ENCODE measurements at regions not wholly inside any gene's neighbourhood (a gene's known extent, or its start where the extent isn't known, plus 50 kb on each side); places are given as distances from the start of the nearest gene placed in this dataset.
"Not testable (repeated sequence)": the region's sequence is repeated elsewhere in the genome, so short reads cannot be mapped to it uniquely, and the experiment has no call there.

DNA sequence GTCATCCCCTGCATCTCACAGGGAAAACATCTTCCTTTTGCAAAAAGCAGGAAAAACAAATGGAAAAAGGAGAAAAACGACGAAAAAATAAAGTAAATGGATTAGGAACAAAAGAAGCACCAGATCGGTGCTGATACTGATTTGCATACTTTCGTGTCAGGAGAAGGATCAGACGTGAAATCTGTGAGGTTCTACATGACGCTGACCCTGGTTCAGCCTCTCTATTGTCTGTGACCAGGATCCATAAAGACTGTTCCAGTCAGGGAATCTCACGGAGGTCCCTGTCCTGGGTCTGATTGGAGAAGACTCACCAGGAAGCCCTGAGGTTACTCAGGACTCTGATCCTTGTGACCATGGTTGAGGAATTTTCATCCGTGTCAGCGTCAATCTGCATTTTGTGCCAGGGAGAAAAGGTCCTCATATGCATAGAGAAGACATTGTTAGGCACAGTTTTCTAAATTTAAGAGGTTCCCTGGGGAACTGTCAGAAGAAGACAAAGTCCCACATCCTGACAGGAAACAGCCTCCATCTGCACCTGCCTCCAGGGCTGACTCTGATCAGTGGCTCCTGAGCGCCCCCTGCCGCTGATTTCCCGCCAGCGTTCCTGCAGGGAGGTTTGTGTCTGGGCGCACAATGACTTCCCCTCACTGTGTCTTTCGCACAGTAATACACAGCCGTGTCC, 808.2 kb downstream of the TMEM121 start:
- not testable (repeated sequence) for H2AFZ ChIP-seq (ENCODE audit: low read depth, low read length)

DNA sequence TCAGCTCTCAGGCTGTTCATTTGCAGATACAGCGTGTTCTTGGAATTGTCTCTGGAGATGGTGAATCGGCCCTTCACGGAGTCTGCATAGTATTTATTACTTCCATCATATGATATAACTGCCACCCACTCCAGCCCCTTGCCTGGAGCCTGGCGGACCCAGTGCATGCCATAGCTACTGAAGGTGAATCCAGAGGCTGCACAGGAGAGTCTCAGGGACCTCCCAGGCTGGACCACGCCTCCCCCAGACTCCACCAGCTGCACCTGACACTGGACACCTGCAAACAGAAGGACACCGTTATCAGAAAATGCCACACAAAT, 808.7 kb downstream of the TMEM121 start:
- H3K4me1 ChIP-seq (ENCODE audit: insufficient read depth, low read length); H3K27me3 ChIP-seq (ENCODE audit: insufficient read depth, low read length); H3K4me3 ChIP-seq (ENCODE audit: low read length); H2AFZ ChIP-seq (ENCODE audit: low read depth, low read length); H3K36me3 ChIP-seq (ENCODE audit: insufficient read depth, low read length); H3K9me3 ChIP-seq (ENCODE audit: low read length): not testable (repeated sequence)

More for the DNA sequence above, 808.2 kb downstream of the TMEM121 start:
- not testable (repeated sequence) for H3K27me3 ChIP-seq (ENCODE audit: insufficient read depth, low read length); H3K4me1 ChIP-seq (ENCODE audit: insufficient read depth, low read length); H3K4me3 ChIP-seq (ENCODE audit: low read length); H3K9me3 ChIP-seq (ENCODE audit: low read length); H3K36me3 ChIP-seq (ENCODE audit: insufficient read depth, low read length)

DNA sequence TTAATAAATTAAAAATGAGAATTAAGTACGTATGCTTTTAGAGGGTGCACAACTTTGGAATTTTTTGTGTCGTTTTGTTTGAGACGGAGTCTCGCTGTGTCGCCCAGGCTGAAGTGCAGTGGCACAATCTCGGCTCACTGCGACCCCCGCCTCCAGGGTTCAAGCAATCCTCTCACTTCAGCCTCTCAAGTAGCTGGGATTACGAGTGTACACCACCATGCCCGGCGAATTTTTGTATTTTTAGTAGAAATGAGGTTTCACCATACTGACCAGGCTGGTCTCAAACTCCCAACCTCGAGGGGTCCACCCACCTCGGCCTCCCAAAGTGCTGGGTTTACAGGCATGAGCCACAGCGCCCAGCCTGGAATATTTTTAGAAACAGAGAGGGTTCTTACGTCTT, 812.4 kb downstream of the TMEM121 start:
- not testable (repeated sequence) for H3K27me3 ChIP-seq (ENCODE audit: insufficient read depth, low read length); H3K4me1 ChIP-seq (ENCODE audit: insufficient read depth, low read length); H3K9me3 ChIP-seq (ENCODE audit: low read length); H3K36me3 ChIP-seq (ENCODE audit: insufficient read depth, low read length); H3K4me3 ChIP-seq (ENCODE audit: low read length); H2AFZ ChIP-seq (ENCODE audit: low read depth, low read length)

DNA sequence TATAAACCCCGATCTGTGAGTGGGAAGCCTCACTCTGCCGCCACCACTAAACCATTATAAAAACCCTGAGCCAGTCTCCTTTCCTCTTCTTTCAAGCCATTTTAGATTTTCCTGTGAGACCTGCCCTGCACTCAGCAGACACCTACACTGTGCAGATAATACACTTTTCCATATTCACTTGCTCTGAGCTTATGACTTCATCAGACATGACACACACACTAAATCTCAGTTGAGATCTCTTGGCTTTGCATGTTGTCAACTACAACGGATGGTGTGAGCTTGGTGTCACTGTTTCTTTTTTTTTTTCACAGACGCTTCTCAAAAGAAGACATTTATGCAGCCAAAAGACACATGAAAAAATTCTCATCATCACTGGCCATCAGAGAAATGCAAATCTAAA, 814.3 kb downstream of the TMEM121 start:
- not testable (repeated sequence) for H2AFZ ChIP-seq (ENCODE audit: low read depth, low read length); H3K4me3 ChIP-seq (ENCODE audit: low read length); H3K27me3 ChIP-seq (ENCODE audit: insufficient read depth, low read length); H3K9me3 ChIP-seq (ENCODE audit: low read length); H3K36me3 ChIP-seq (ENCODE audit: insufficient read depth, low read length); H3K4me1 ChIP-seq (ENCODE audit: insufficient read depth, low read length)

DNA sequence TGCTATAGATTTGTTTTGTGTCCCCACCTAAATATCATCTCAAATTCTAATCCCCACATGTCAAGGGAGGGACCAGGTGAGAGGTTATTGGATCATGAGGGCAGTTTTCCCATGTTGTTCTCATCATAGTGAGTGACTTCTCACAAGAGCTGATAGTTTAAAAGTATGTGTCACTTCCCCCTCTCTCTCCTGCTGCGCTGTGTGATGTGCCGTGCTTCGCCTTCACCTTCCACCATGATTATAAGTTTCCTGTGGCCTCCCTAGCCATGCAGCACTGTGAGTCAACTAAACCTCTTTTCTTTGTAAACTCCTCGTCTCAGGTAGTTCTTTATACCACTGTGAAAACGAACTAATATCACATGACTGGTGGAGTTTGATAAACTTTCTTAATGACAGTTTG, 814.8 kb downstream of the TMEM121 start:
- not testable (repeated sequence) for H3K4me1 ChIP-seq (ENCODE audit: insufficient read depth, low read length); H3K4me3 ChIP-seq (ENCODE audit: low read length); H3K9me3 ChIP-seq (ENCODE audit: low read length); H3K27me3 ChIP-seq (ENCODE audit: insufficient read depth, low read length); H2AFZ ChIP-seq (ENCODE audit: low read depth, low read length); H3K36me3 ChIP-seq (ENCODE audit: insufficient read depth, low read length)

DNA sequence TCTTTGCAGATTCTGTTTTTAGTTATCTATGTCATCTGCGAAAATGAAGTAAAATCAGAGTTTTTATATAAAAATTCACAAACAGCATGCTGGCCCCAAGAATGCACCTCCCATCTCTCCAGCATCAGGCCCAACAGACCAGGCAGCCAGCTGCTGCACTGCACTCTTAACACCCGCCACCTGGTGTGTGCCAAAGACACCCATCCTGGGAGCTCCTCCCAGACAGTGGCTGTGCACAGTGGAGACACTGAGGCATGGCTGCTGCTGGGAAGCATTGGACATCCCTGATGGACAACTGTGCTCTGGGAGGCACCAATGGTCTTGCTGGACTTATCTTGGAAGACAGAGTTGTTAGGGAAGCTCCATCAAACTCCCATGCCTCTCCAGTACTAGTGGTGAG, 817.2 kb downstream of the TMEM121 start:
- Histone ChIP-seq H3K36me3 (ENCODE audit: insufficient read depth, low read length) (no peaks in the 10 kb centered on the region), H3K9me3 (ENCODE audit: low read length) (no peaks in the 10 kb centered on the region), H3K4me1 (ENCODE audit: insufficient read depth, low read length) (no peaks in the 10 kb centered on the region), H3K4me3 (ENCODE audit: low read length) (no peak overlapping the region), H3K27me3 (ENCODE audit: insufficient read depth, low read length) (peaks cover 4% of the 10 kb centered on the region), H2AFZ (ENCODE audit: low read depth, low read length) (no peak overlapping the region)

DNA sequence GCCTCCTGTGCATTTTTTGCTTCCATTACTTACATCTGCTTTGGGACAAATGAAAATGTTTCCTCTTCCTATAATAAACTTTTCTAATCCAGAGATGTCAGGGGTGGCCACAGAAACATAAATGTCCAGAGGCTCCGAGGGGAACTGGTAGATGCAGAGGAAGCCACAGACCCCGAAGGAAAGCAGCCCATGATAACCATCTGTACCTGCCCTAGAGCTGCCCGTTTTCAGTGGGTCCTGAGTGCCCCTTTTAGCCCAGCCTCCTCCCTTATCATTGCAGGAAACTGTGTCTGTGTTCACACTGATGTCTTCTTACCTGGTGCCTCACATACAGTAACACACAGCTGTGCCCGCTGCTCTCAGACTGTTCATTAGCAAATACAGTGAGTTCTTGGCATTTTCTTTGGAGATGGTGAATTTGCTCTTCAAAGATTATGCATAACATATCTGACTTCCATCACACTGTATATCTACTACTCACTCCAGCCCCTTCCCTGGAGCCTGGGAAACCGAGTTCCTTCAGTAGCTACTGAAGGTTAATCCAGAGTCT, 817.8 kb downstream of the TMEM121 start:
- not testable (repeated sequence) for H2AFZ ChIP-seq (ENCODE audit: low read depth, low read length); H3K9me3 ChIP-seq (ENCODE audit: low read length); H3K4me3 ChIP-seq (ENCODE audit: low read length); H3K4me1 ChIP-seq (ENCODE audit: insufficient read depth, low read length); H3K36me3 ChIP-seq (ENCODE audit: insufficient read depth, low read length); H3K27me3 ChIP-seq (ENCODE audit: insufficient read depth, low read length)

DNA sequence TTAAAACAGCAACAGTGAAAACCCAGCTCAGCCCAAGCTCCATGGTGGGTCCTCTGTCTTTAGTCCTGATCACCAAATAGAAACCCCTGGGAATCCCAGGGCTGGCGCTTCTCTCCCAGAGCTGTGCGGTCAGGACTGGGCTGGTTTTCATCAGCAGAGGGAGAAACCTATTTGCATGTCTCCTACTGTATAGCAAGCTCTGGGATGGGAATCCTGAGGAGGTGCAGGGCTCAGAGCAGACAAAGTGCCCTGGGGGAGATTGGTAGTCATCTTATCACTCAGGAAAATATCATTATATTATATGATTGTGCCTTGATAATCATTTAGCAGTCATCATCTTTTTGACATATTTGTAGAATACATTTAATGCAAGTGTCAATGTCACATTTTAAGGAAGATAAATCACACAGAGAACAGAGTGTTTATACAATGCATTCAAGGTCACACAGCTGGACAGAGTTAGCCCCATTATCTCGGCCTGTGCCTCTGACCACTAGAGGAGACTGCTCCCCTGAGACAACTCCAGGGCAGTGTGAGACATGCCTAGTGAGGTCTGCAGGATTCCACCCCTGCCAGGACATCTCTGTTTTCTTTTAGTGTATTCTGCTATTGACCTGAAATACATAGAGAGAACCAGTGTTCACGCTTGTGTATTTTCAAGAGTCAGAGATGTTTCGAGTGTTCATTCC, 818.6 kb downstream of the TMEM121 start:
- not testable (repeated sequence) for H3K4me1 ChIP-seq (ENCODE audit: insufficient read depth, low read length); H3K9me3 ChIP-seq (ENCODE audit: low read length); H3K36me3 ChIP-seq (ENCODE audit: insufficient read depth, low read length); H3K27me3 ChIP-seq (ENCODE audit: insufficient read depth, low read length); H3K4me3 ChIP-seq (ENCODE audit: low read length); H2AFZ ChIP-seq (ENCODE audit: low read depth, low read length)

DNA sequence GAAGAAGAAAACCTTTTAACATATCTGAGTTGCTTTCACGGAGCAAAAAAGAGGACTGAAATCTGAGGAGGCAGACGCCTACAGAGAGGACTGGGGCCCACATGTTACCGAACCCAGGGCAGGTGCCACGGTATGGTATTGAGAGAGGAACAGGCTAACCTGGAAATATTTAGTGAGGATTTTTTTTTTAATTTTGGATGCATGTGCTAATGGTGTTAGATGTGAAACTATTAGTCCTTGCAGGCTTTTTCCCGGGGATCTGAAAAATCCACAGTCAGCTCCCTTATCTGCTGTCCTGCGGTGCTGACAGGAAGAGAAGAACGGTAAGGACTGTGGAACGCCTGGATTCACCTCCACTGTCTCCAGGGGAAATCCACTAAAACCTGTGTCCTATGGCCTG, 819.7 kb downstream of the TMEM121 start:
- no peaks in the 10 kb centered on the region for H3K9me3 ChIP-seq (ENCODE audit: low read length)
- H3K36me3 ChIP-seq (ENCODE audit: insufficient read depth, low read length) = no peaks in the 10 kb centered on the region
- no peaks in the 10 kb centered on the region for H3K4me1 ChIP-seq (ENCODE audit: insufficient read depth, low read length)
- H3K27me3 ChIP-seq (ENCODE audit: insufficient read depth, low read length) = no peaks in the 10 kb centered on the region
- no peak overlapping the region for H3K4me3 ChIP-seq (ENCODE audit: low read length)
- H2AFZ ChIP-seq (ENCODE audit: low read depth, low read length) = no peak overlapping the region

DNA sequence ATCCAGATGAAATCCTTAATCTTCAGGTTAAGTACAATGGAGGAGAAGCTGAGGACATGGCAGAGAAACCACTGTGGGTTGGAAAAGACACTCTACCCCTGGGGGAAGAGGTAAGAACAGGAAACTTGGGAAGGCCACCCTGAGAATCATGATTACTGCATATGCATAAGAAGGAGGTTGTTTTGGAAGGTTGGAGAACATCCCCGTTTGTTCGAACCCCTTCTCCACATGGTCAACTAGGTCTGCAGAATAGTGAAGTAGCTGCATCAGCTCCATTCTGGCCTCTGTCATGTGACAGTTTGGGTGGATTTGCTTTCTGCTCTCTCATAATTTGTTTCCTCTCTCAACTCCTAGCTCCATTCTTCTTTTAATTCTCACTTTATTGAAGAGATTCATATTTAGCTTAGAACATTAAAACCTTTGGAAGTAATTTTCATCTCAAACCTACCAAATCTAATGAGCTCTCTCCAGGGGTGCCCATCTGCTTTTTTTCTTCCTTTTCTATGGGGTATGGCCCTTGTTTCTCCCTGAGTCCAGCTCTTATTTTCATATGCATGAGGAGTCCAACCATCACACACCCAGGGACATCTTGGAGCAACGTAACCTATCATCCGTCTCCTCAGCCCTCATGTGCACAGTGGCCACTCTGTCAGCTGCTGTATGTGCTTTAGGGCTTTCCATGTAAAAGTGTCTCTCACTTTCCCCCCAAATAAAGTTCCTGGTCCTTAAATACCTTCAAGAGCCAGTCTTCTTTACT, 820.3 kb downstream of the TMEM121 start:
- H3K4me1 ChIP-seq (ENCODE audit: insufficient read depth, low read length) = no peaks in the 10 kb centered on the region
- no peak overlapping the region for H3K4me3 ChIP-seq (ENCODE audit: low read length)
- no peaks in the 10 kb centered on the region for H3K36me3 ChIP-seq (ENCODE audit: insufficient read depth, low read length)
- H3K27me3 ChIP-seq (ENCODE audit: insufficient read depth, low read length) = no peaks in the 10 kb centered on the region
- no peak overlapping the region for H2AFZ ChIP-seq (ENCODE audit: low read depth, low read length)
- no peaks in the 10 kb centered on the region for H3K9me3 ChIP-seq (ENCODE audit: low read length)

DNA sequence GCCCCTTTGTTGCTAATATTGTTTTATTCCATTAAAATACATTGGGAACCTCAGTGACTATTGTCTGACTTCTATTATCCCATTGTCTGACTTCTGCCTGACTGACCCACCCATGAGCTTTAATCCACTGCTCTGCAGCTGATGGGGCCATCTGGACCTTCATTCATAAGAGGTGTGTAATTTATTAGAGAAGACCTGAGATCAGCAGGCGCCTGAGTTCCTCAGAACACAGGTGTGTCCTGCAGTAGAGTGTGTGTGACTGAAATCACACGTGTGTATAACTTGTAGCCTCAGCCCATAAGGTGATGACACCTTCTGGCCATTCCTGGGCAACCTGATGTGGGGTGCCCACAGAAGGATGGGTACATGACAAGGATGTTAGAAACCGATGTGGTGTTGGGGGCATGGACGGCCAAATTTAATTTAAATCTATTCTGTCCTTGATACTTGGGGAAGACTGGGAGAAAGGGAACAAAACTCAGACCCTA, 821.0 kb downstream of the TMEM121 start:
- H3K4me1 ChIP-seq (ENCODE audit: insufficient read depth, low read length) = no peaks in the 10 kb centered on the region
- no peaks in the 10 kb centered on the region for H3K27me3 ChIP-seq (ENCODE audit: insufficient read depth, low read length)
- no peaks in the 10 kb centered on the region for H3K36me3 ChIP-seq (ENCODE audit: insufficient read depth, low read length)
- H2AFZ ChIP-seq (ENCODE audit: low read depth, low read length) = no peak overlapping the region
- H3K9me3 ChIP-seq (ENCODE audit: low read length) = no peaks in the 10 kb centered on the region
- no peak overlapping the region for H3K4me3 ChIP-seq (ENCODE audit: low read length)

DNA sequence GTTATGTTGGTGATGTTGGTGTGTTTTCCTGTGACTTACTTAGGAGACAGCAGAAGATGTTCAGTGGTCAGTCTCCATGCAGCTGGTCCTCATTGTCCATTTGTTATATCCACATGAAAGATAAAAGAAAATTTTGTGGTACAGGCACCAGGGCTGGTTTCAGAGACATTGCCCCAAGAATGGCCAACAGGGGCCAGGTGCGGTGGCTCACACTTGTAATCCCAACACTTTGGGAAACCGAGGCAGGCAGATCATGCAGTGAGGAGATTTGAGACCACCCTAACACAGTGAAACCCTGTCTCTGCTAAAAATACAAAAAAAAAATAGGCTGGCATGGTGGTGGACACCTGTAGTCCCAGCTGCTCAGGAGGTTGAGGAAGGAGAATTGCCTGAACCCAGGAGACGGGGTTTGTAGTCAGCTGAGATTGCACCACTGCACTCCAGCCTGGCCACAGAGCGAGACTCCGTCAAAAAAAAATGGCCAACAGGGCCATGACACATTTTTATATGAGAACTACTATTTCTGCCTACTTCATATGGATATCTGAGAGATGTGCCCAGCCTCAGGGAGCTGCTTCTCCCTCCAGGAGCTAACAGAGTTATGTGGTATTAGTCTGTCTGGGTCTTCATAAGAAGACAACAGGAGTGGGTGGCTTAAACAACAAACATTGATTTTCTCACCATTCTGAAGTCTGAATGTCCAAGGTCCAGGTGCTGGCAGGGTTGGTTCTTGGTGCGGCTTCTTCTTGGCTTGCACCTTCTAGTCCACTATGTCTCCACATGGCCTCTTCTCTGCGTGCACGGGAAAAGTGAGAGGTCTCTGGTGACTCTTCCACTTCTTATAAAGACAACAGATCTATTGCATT, 821.7 kb downstream of the TMEM121 start:
- H3K9me3 ChIP-seq (ENCODE audit: low read length) = no peaks in the 10 kb centered on the region
- no peak overlapping the region for H2AFZ ChIP-seq (ENCODE audit: low read depth, low read length)
- no peaks in the 10 kb centered on the region for H3K4me1 ChIP-seq (ENCODE audit: insufficient read depth, low read length)
- no peak overlapping the region for H3K4me3 ChIP-seq (ENCODE audit: low read length)
- no peaks in the 10 kb centered on the region for H3K36me3 ChIP-seq (ENCODE audit: insufficient read depth, low read length)
- no peaks in the 10 kb centered on the region for H3K27me3 ChIP-seq (ENCODE audit: insufficient read depth, low read length)

Measured in neuron (in vitro differentiated cells).